WTC11 (cell line): ENCODE measurements at regions not wholly inside any gene's neighbourhood (a gene's known extent, or its start where the extent isn't known, plus 50 kb on each side); places are given as distances from the start of the nearest gene placed in this dataset.

ENCODE experiments used
- ATAC-seq: fragments of 200-7000 bp; cut with Tn5 transposase; 2 replicates; pipeline ENCODE4 v1.10.0; 2021; ENCODE audit warnings: mild to moderate bottlenecking, moderate library complexity
- CTCF ChIA-PET: fragments of 300-600 bp; sonication (Branson Sonifier 250); formaldehyde crosslinking; loops from one replicate; lab custom pipeline; 2021; ENCODE audit warnings: antibody characterized with exemption; lab: Charles Lee
- POLR2A ChIA-PET: fragments of 350-600 bp; sonication (Branson Sonifier 250); formaldehyde crosslinking; loops from one replicate; lab custom pipeline; 2021; ENCODE audit warnings: antibody characterized with exemption; lab: Charles Lee
- DNase-seq: peaks from one replicate; pipeline ENCODE4 v3.0.0; 2021; ENCODE audit warnings: low spot score
- H3K27ac Mint-ChIP-seq: 2 replicates; pipeline ENCODE4 v1.8.0; 2021; ENCODE audit warnings: mixed read lengths
- H3K27me3 Mint-ChIP-seq: 2 replicates; pipeline ENCODE4 v1.8.0; 2021; ENCODE audit warnings: low read depth, mild to moderate bottlenecking, moderate library complexity, mixed read lengths
- H3K36me3 Mint-ChIP-seq: 2 replicates; pipeline ENCODE4 v1.8.0; 2021; ENCODE audit warnings: mixed read lengths
- H3K4me1 Mint-ChIP-seq: 2 replicates; pipeline ENCODE4 v1.8.0; 2022; ENCODE audit warnings: mixed read lengths
- H3K4me3 Mint-ChIP-seq: 2 replicates; pipeline ENCODE4 v1.8.0; 2021; ENCODE audit warnings: mild to moderate bottlenecking, moderate library complexity, mixed read lengths
- H3K9me3 Mint-ChIP-seq: 2 replicates; pipeline ENCODE4 v1.8.0; 2021; ENCODE audit warnings: mixed read lengths
- CTCF ChIP-seq: fragments of 200-600 bp; IDR thresholded peaks from 2 replicates; pipeline ENCODE4 v1.8.0; 2022; ENCODE audit warnings: antibody characterized with exemption
- GRHL2 ChIP-seq: fragments of 250-450 bp; sonication (Bioruptor Pico); IDR thresholded peaks from 2 replicates; pipeline ENCODE4 v1.8.0; 2022; ENCODE audit warnings: mild to moderate bottlenecking, moderate library complexity; ENCODE audit not compliant: insufficient replicate concordance, severe bottlenecking
- IRF2 ChIP-seq: sonication (generic); formaldehyde crosslinking; IDR thresholded peaks from 2 replicates; pipeline ENCODE4 v1.8.0; 2022; ENCODE audit warnings: low read depth, missing genetic modification reagents, borderline replicate concordance
- MXD4 ChIP-seq: fragments of 250-450 bp; sonication (Bioruptor Pico); IDR thresholded peaks from 2 replicates; pipeline ENCODE4 v1.8.0; 2021; ENCODE audit warnings: mild to moderate bottlenecking, moderate library complexity, borderline replicate concordance
- NR1H2 ChIP-seq: sonication (generic); formaldehyde crosslinking; IDR thresholded peaks from 2 replicates; pipeline ENCODE4 v1.9.0; 2021; ENCODE audit warnings: mild to moderate bottlenecking, moderate library complexity, missing genetic modification reagents
- PRRX2 ChIP-seq: fragments of 250-450 bp; sonication (Bioruptor Pico); IDR thresholded peaks from 2 replicates; pipeline ENCODE4 v1.8.0; 2021; ENCODE audit warnings: mild to moderate bottlenecking
- RELA ChIP-seq: sonication (generic); formaldehyde crosslinking; IDR thresholded peaks from 2 replicates; pipeline ENCODE4 v1.8.1; 2022; ENCODE audit warnings: missing genetic modification reagents, mild to moderate bottlenecking, borderline replicate concordance
- SMAD4 ChIP-seq: sonication (generic); formaldehyde crosslinking; IDR thresholded peaks from 2 replicates; pipeline ENCODE4 v1.8.0; 2022; ENCODE audit warnings: mild to moderate bottlenecking, missing genetic modification reagents
- TEAD1 ChIP-seq: sonication (generic); formaldehyde crosslinking; IDR thresholded peaks from 2 replicates; pipeline ENCODE4 v1.8.0; 2022; ENCODE audit warnings: mild to moderate bottlenecking, missing genetic modification reagents
- ZNF121 ChIP-seq: sonication (generic); formaldehyde crosslinking; IDR thresholded peaks from 2 replicates; pipeline ENCODE4 v1.8.0; 2023; ENCODE audit warnings: missing genetic modification reagents
- ZNF232 ChIP-seq: sonication (generic); formaldehyde crosslinking; IDR thresholded peaks from 2 replicates; pipeline ENCODE4 v1.8.0; 2022; ENCODE audit warnings: mild to moderate bottlenecking, missing genetic modification reagents
- ZNF317 ChIP-seq: sonication (generic); formaldehyde crosslinking; IDR thresholded peaks from 2 replicates; pipeline ENCODE4 v1.8.1; 2023; ENCODE audit warnings: low read depth, mild to moderate bottlenecking, moderate library complexity, missing genetic modification reagents, borderline replicate concordance
- ZNF396 ChIP-seq: fragments of 250-450 bp; sonication (Bioruptor Pico); IDR thresholded peaks from 2 replicates; pipeline ENCODE4 v1.8.0; 2021; ENCODE audit warnings: mild to moderate bottlenecking, moderate library complexity, borderline replicate concordance
- ZNF423 ChIP-seq: fragments of 250-450 bp; sonication (Bioruptor Pico); IDR thresholded peaks from 2 replicates; pipeline ENCODE4 v2.1.2; 2022; ENCODE audit warnings: mild to moderate bottlenecking, moderate library complexity
- ZNF532 ChIP-seq: fragments of 250-450 bp; sonication (Bioruptor Pico); IDR thresholded peaks from 2 replicates; pipeline ENCODE4 v1.9.0; 2021; ENCODE audit warnings: mild to moderate bottlenecking, borderline replicate concordance
- TF ChIP-seq, protein P1 (sequence below): sonication (generic); formaldehyde crosslinking; IDR thresholded peaks from 2 replicates; pipeline ENCODE4 v1.8.1; 2023; ENCODE audit warnings: mild to moderate bottlenecking, moderate library complexity, missing genetic modification reagents
- TF ChIP-seq, protein P2 (sequence below): fragments of 250-450 bp; sonication (Bioruptor Pico); IDR thresholded peaks from 2 replicates; pipeline ENCODE4 v1.9.0; 2021; ENCODE audit warnings: mild to moderate bottlenecking

DNA sequence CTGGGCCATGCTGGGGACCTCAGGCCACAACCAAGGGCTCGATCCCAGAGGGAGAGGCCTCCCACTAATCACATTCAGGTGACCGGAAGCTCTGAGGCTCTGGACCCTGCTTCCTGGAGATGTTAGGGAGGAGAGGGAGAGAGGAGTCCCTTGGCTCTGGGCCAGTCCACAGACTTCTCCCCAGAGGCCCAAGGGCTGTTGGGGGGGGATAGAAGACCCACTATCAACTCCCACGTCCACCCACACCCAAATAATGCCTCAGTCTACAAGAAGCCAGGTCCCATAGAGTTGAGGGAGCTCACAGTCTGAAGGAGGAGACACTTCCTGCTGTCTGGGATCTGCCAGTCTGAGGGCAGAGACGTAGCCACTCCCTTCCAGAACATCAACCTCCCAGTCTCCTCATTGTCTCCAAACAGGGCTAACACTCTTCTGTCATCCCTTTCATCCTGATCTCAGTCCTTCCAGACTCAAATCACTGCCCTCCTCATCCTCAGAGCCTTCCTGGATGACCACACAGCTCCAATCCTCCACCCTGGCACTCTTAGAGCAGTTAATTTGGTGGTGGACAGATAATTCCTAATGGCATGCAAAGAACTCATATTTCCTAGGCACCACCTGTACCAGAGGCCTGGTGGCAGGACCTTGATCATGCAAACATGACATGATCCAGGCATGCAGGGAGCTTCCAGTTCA lies 69.9 kb downstream of the MRPL14 start:
- peaks cover 11% of the 10 kb centered on the region for H3K9me3 Mint-ChIP-seq
- DNase-seq (no peak), ATAC-seq (no peak)
- H3K27ac Mint-ChIP-seq: no peak overlapping the region
- peaks cover 11% of the 10 kb centered on the region; the same call in 1 of the 2 replicates for H3K36me3 Mint-ChIP-seq
- CTCF ChIA-PET: interaction anchor here (1.1 to 2.5 kb wide), 3 partner anchors 17 to 283 kb away, joined by 3 to 12 read pairs (median 3); no protein-coding TSS in a partner anchor
- no peak for TF ChIP-seq ZNF396 (CRISPR knock-in tag)
- no peak for TF ChIP-seq TEAD1 (CRISPR knock-in tag)
- no peak for TF ChIP-seq ZNF423
- TF ChIP-seq MXD4 (CRISPR knock-in tag): no peak
- TF ChIP-seq SMAD4 (CRISPR knock-in tag): no peak
- TF ChIP-seq NR1H2 (CRISPR knock-in tag): no peak
- no peak for TF ChIP-seq ZNF121 (CRISPR knock-in tag)
- TF ChIP-seq ZNF317 (CRISPR knock-in tag): no peak
- TF ChIP-seq IRF2 (CRISPR knock-in tag): no peak
- TF ChIP-seq RELA (CRISPR knock-in tag): no peak
- TF ChIP-seq PRRX2 (CRISPR knock-in tag): no peak
- TF ChIP-seq, protein P1, sequence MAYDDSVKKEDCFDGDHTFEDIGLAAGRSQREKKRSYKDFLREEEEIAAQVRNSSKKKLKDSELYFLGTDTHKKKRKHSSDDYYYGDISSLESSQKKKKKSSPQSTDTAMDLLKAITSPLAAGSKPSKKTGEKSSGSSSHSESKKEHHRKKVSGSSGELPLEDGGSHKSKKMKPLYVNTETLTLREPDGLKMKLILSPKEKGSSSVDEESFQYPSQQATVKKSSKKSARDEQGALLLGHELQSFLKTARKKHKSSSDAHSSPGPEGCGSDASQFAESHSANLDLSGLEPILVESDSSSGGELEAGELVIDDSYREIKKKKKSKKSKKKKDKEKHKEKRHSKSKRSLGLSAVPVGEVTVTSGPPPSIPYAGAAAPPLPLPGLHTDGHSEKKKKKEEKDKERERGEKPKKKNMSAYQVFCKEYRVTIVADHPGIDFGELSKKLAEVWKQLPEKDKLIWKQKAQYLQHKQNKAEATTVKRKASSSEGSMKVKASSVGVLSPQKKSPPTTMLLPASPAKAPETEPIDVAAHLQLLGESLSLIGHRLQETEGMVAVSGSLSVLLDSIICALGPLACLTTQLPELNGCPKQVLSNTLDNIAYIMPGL: no peak
- TF ChIP-seq ZNF232 (CRISPR knock-in tag): no peak
- TF ChIP-seq ZNF532: no peak
- TF ChIP-seq, all 79 proteins: peak for 0
- H3K4me3 Mint-ChIP-seq: no peak overlapping the region
- no peaks in the 10 kb centered on the region; the same call in 1 of the 2 replicates for H3K27me3 Mint-ChIP-seq
- peaks cover 22% of the 10 kb centered on the region for H3K4me1 Mint-ChIP-seq
- POLR2A ChIA-PET: no interaction called here

- DNase-seq (no peak), ATAC-seq (no peak)
- Mint-ChIP-seq H3K4me1 (peaks cover 30% of the 10 kb centered on the region), H3K4me3 (no peak overlapping the region), H3K36me3 (peaks cover 11% of the 10 kb centered on the region; the same call in 1 of the 2 replicates), H3K27ac (no peak overlapping the region), H3K9me3 (peaks cover 11% of the 10 kb centered on the region), H3K27me3 (no peaks in the 10 kb centered on the region; the same call in 1 of the 2 replicates)
- ChIA-PET POLR2A (no interaction called here), CTCF (interaction anchor here (1.3 to 2.5 kb wide), 2 partner anchors 18 to 282 kb away, joined by 3 to 12 read pairs; no protein-coding TSS in a partner anchor)
- TF ChIP-seq NR1H2 (CRISPR knock-in tag): no peak
- TF ChIP-seq GRHL2 (CRISPR knock-in tag): no peak
- TF ChIP-seq ZNF121 (CRISPR knock-in tag): no peak
- no peak for TF ChIP-seq CTCF
- TF ChIP-seq, protein P2, sequence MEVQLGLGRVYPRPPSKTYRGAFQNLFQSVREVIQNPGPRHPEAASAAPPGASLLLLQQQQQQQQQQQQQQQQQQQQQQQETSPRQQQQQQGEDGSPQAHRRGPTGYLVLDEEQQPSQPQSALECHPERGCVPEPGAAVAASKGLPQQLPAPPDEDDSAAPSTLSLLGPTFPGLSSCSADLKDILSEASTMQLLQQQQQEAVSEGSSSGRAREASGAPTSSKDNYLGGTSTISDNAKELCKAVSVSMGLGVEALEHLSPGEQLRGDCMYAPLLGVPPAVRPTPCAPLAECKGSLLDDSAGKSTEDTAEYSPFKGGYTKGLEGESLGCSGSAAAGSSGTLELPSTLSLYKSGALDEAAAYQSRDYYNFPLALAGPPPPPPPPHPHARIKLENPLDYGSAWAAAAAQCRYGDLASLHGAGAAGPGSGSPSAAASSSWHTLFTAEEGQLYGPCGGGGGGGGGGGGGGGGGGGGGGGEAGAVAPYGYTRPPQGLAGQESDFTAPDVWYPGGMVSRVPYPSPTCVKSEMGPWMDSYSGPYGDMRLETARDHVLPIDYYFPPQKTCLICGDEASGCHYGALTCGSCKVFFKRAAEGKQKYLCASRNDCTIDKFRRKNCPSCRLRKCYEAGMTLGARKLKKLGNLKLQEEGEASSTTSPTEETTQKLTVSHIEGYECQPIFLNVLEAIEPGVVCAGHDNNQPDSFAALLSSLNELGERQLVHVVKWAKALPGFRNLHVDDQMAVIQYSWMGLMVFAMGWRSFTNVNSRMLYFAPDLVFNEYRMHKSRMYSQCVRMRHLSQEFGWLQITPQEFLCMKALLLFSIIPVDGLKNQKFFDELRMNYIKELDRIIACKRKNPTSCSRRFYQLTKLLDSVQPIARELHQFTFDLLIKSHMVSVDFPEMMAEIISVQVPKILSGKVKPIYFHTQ (CRISPR knock-in tag): no peak
These were observed 70.6 kb downstream of the MRPL14 start for GRCh38 chr6:44056392-44057237.
